ENCODE measurements at regions not wholly inside any gene's neighbourhood (a gene's known extent, or its start where the extent isn't known, plus 50 kb on each side); places are given as distances from the start of the nearest gene placed in this dataset.

GRCh38 chr3:24937780-24938179, 443.1 kb upstream of the THRB start:
- TF ChIP-seq, protein P1, sequence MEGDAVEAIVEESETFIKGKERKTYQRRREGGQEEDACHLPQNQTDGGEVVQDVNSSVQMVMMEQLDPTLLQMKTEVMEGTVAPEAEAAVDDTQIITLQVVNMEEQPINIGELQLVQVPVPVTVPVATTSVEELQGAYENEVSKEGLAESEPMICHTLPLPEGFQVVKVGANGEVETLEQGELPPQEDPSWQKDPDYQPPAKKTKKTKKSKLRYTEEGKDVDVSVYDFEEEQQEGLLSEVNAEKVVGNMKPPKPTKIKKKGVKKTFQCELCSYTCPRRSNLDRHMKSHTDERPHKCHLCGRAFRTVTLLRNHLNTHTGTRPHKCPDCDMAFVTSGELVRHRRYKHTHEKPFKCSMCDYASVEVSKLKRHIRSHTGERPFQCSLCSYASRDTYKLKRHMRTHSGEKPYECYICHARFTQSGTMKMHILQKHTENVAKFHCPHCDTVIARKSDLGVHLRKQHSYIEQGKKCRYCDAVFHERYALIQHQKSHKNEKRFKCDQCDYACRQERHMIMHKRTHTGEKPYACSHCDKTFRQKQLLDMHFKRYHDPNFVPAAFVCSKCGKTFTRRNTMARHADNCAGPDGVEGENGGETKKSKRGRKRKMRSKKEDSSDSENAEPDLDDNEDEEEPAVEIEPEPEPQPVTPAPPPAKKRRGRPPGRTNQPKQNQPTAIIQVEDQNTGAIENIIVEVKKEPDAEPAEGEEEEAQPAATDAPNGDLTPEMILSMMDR (conservative IDR thresholded peaks at IDR 0.05; ENCODE audit: low read length), result no peak
- no peak for TF ChIP-seq EZH2phosphoT487 (IDR thresholded peaks at IDR 0.05; ENCODE audit: borderline replicate concordance, low read depth, low read length)

All from OCI-LY7 (cell line).